ENCODE measurements at regions not wholly inside any gene's neighbourhood (a gene's known extent, or its start where the extent isn't known, plus 50 kb on each side); places are given as distances from the start of the nearest gene placed in this dataset.

DNA sequence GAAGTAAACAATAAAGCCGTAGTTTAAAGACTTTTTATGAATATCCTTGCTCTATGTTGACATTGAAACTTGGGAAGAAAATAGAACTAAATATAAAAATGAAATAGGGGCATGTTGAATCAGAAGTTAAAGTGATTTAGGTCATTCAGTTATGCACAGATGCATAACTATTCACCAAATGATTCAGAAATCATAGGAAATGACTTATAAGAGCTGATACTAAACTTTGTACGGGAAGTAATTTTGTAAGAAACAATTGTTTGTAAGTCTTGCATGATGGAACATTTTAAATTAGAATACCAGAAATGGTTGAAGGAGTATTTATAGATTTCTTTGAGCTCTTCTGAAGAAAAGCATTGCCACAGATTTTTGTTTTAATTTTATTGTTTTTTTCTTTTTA is 246.5 kb downstream of the CPE start:
- in situ Hi-C loops (cut with MboI; ENCODE audit: low sequenced_read_pairs, unreplicated experiment) = no loop called here
- DNase-seq (ENCODE audit: low spot score) = no peak
- TF ChIP-seq, protein P1, sequence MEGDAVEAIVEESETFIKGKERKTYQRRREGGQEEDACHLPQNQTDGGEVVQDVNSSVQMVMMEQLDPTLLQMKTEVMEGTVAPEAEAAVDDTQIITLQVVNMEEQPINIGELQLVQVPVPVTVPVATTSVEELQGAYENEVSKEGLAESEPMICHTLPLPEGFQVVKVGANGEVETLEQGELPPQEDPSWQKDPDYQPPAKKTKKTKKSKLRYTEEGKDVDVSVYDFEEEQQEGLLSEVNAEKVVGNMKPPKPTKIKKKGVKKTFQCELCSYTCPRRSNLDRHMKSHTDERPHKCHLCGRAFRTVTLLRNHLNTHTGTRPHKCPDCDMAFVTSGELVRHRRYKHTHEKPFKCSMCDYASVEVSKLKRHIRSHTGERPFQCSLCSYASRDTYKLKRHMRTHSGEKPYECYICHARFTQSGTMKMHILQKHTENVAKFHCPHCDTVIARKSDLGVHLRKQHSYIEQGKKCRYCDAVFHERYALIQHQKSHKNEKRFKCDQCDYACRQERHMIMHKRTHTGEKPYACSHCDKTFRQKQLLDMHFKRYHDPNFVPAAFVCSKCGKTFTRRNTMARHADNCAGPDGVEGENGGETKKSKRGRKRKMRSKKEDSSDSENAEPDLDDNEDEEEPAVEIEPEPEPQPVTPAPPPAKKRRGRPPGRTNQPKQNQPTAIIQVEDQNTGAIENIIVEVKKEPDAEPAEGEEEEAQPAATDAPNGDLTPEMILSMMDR (IDR thresholded peaks at IDR 0.05; ENCODE audit: borderline replicate concordance, control extremely low read depth, extremely low read depth, insufficient read depth, missing control alignments) = no peak

DNA sequence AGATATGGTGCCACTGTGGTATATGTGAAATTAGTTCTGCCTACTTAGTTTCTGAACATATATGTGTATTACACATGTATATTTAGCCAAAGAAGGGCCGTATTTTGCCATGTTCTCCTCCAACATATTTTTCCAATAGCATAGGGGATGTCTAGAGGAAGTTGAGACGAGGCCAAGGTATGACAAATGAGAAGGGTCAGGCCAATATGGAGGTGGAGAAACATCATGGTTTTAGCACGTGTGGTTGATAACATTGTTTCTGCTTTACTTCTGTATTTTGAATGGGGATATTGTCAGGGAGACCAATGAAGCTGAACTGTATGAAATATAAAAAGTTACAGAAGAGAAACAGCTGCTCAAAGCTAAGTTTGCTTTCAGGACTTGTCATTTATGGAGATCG is 246.7 kb upstream of the TLL1 start:
- no peak for DNase-seq (ENCODE audit: low spot score)
- in situ Hi-C loops (cut with MboI; ENCODE audit: low sequenced_read_pairs, unreplicated experiment) = no loop called here
- TF ChIP-seq, protein P1 (IDR thresholded peaks at IDR 0.05; ENCODE audit: borderline replicate concordance, control extremely low read depth, extremely low read depth, insufficient read depth, missing control alignments) = no peak

DNA sequence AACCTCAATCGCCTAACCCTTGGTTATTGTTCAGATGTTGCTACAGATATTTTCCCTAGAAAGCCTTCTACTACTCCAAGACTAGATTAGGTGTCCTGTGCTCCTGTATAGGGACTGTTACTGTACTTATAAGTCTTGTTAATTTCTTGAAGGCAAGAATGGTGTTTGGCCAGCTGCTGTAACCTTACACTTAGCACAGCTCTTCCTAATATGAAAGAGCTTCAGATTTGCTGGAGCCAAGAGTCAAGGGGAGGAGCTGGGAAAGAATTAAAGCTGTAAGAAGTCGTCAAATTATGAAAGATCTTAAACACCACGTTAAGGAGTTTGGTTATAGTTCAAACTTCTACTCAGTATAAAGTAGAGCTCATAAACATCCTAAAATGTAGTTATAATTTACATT is 245.9 kb upstream of the TLL1 start:
- DNase-seq (ENCODE audit: low spot score) = no peak
- in situ Hi-C loops (cut with MboI; ENCODE audit: low sequenced_read_pairs, unreplicated experiment) = no loop called here
- TF ChIP-seq, protein P1 (IDR thresholded peaks at IDR 0.05; ENCODE audit: borderline replicate concordance, control extremely low read depth, extremely low read depth, insufficient read depth, missing control alignments) = no peak

DNA sequence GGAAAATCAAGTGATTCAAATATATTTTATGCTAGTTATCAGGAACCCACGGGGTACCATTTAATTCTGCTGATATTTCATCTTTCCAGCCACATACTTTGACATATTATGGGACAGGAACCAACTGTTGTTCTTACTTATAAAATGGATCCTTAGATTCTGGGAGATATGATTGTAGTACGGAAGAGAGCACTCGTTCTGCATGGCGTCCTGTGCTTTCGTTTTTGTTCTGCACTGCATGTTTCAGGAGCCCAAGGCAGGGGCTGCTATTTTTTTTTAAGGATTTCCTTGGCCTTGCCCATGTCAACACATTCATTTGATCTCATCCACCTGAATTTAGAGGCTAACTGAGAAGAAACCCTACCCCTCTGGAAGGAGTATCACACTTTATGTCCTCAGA is 245.5 kb upstream of the TLL1 start:
- no peak for DNase-seq (ENCODE audit: low spot score)
- in situ Hi-C loops (cut with MboI; ENCODE audit: low sequenced_read_pairs, unreplicated experiment) = no loop called here
- TF ChIP-seq, protein P1 (IDR thresholded peaks at IDR 0.05; ENCODE audit: borderline replicate concordance, control extremely low read depth, extremely low read depth, insufficient read depth, missing control alignments) = no peak

DNA sequence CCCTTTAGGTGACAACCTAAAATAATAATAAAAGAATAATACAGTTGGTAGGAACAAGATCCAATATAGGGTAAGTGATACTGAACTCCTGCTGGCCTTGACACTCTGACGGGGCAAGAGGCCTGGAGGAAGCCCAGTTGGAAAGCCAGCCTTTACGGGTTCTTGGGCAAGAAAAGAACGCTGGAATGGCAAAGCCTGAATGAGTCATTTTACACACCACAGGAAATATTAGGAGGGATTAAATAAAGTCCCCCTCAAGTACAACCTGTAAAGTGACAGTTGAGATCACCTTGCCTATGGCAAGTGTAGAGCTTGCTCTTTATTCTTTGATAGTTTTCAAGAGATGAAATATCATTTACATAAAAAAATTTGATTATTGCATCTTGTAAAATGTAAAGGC is 244.5 kb upstream of the TLL1 start:
- in situ Hi-C loops (cut with MboI; ENCODE audit: low sequenced_read_pairs, unreplicated experiment) = no loop called here
- TF ChIP-seq, protein P1 (IDR thresholded peaks at IDR 0.05; ENCODE audit: borderline replicate concordance, control extremely low read depth, extremely low read depth, insufficient read depth, missing control alignments) = no peak
- DNase-seq (ENCODE audit: low spot score) = no peak

DNA sequence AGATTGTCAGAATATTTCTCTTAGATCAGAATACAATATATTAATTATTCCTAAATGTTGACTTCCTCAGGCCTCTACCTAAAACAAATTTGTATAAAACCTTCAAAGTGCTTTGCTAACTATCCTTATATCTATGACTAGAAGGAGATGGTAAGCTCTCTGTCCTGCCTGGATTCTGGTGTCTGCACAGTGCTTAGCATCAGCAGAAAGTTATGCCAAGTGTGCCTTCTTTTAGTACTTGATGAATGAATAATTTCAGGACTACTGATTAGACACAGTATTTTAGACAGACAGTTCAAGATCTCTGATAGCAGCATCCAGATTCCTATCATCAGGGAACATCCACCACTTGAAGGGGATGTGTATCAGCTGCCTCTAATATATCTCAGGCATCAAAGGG is 242.4 kb upstream of the TLL1 start:
- in situ Hi-C loops (cut with MboI; ENCODE audit: low sequenced_read_pairs, unreplicated experiment) = no loop called here
- TF ChIP-seq, protein P1 (IDR thresholded peaks at IDR 0.05; ENCODE audit: borderline replicate concordance, control extremely low read depth, extremely low read depth, insufficient read depth, missing control alignments) = no peak
- DNase-seq (ENCODE audit: low spot score) = no peak

All from GM13976 (cell line).